H1 (cell line): ENCODE measurements at regions not wholly inside any gene's neighbourhood (a gene's known extent, or its start where the extent isn't known, plus 50 kb on each side); places are given as distances from the start of the nearest gene placed in this dataset.
A peak's percentile ranks its signal among the peaks of the same experiment; 100 is the strongest.

Experiments used
- CTCF ChIA-PET: fragments of 300-600 bp; sonication (Branson Sonifier 250); formaldehyde crosslinking; loops from one replicate; lab custom pipeline; 2021; ENCODE audit not compliant: partially characterized antibody; lab: Charles Lee
- POLR2A ChIA-PET: fragments of 300-600 bp; sonication (Branson Sonifier 250); formaldehyde crosslinking; loops from one replicate; lab custom pipeline; 2021; ENCODE audit warnings: inconsistent platforms; ENCODE audit not compliant: partially characterized antibody; lab: Charles Lee
- DNase-seq, 2 experiments: peaks; one replicate each; pipeline versions ENCODE4 v3.0.0 to v3.0.0-alpha.2; 2010 to 2022; ENCODE audit warnings: low spot score in 2 of 2, low read depth in 1 of 2, mixed read lengths in 1 of 2
- FAIRE-seq: peaks from 2 replicates; lab custom pipeline; 2011; peaks lifted over from hg19 to GRCh38; lab: Jason Lieb, UNC
- H2AFZ ChIP-seq: 2 replicates; pipeline ENCODE4 v1.8.1; 2012; ENCODE audit warnings: low read length, inconsistent platforms
- H2AK5ac ChIP-seq: 2 replicates; pipeline ENCODE4 v1.6.1; 2013; ENCODE audit warnings: low read depth, low read length
- H2BK120ac ChIP-seq: replicated peaks from 2 replicates; pipeline ENCODE3; 2013; ENCODE audit warnings: low read depth, low read length, inconsistent platforms
- H2BK12ac ChIP-seq: 2 replicates; pipeline ENCODE4 v1.6.1; 2013; ENCODE audit warnings: low read depth, low read length
- H2BK15ac ChIP-seq: 2 replicates; pipeline ENCODE4 v1.6.1; 2013; ENCODE audit warnings: low read length
- H2BK20ac ChIP-seq: 2 replicates; pipeline ENCODE4 v1.6.1; 2013; ENCODE audit warnings: low read length
- H2BK5ac ChIP-seq: 2 replicates; pipeline ENCODE4 v1.6.1; 2013; ENCODE audit warnings: low read depth, low read length
- H3K14ac ChIP-seq: 2 replicates; pipeline ENCODE4 v1.6.1; 2013; ENCODE audit warnings: inconsistent platforms; ENCODE audit not compliant: insufficient read length
- H3K18ac ChIP-seq: 2 replicates; pipeline ENCODE4 v1.6.1; 2013; ENCODE audit warnings: low read length; ENCODE audit errors: extremely low read depth
- H3K23ac ChIP-seq: 2 replicates; pipeline ENCODE4 v1.6.1; 2013; ENCODE audit warnings: inconsistent platforms; ENCODE audit not compliant: insufficient read length
- H3K23me2 ChIP-seq: 2 replicates; pipeline ENCODE4 v1.6.1; 2013; ENCODE audit warnings: low read depth, low read length
- H3K27ac ChIP-seq: 2 replicates; pipeline ENCODE4 v1.6.1; 2011; ENCODE audit warnings: low read depth, low read length, inconsistent platforms
- H3K27me3 ChIP-seq, 4 experiments: replicated peaks in 1 of 4; 1 replicate in 1 of 4; 2 replicates in 3 of 4; pipeline versions ENCODE4 v1.6.1 to v1.8.1; 2011 to 2013; ENCODE audit warnings: low read length in 3 of 4, mild to moderate bottlenecking in 3 of 4, inconsistent platforms in 2 of 4, mixed read lengths in 2 of 4, moderate library complexity in 1 of 4; ENCODE audit not compliant: control insufficient read depth in 3 of 4, insufficient read depth in 3 of 4; ENCODE audit errors: extremely low read depth in 1 of 4
- H3K36me3 ChIP-seq, 4 experiments: 2 replicates each; pipeline versions ENCODE4 v1.6.1 to v1.8.1; 2011 to 2013; ENCODE audit warnings: mild to moderate bottlenecking in 4 of 4, low read length in 3 of 4, moderate library complexity in 2 of 4, control low read depth in 1 of 4, inconsistent platforms in 1 of 4; ENCODE audit not compliant: insufficient read depth in 4 of 4, control insufficient read depth in 2 of 4
- H3K4ac ChIP-seq: replicated peaks from 2 replicates; pipeline ENCODE3; 2013; ENCODE audit warnings: low read length, low read depth, mixed read lengths, inconsistent platforms; ENCODE audit not compliant: insufficient read length
- H3K4me1 ChIP-seq, 4 experiments: replicated peaks in 1 of 4; 1 replicate in 1 of 4; 2 replicates in 3 of 4; pipeline versions ENCODE4 v1.6.1 to v1.8.1; 2011 to 2013; ENCODE audit warnings: low read length in 3 of 4, inconsistent platforms in 2 of 4, mixed read lengths in 1 of 4; ENCODE audit not compliant: insufficient read depth in 4 of 4, control insufficient read depth in 3 of 4
- H3K4me2 ChIP-seq, 2 experiments: 2 replicates each; pipeline versions ENCODE4 v1.6.1 to v1.8.1; 2011 to 2013; ENCODE audit warnings: low read depth in 2 of 2, low read length in 2 of 2, control low read depth in 1 of 2, inconsistent platforms in 1 of 2, mild to moderate bottlenecking in 1 of 2; ENCODE audit not compliant: insufficient read depth in 1 of 2
- H3K4me3 ChIP-seq, 4 experiments: fragments of 200-600, 300-600 bp in 1 of 4; sonication (generic), shearing (Covaris generic), sonication (Bioruptor Twin) in 1 of 4; 2 replicates each; pipeline versions ENCODE4 v1.5.1 to v1.8.1; 2011 to 2016; ENCODE audit warnings: low read length in 4 of 4, low read depth in 3 of 4, control low read depth in 2 of 4, inconsistent platforms in 2 of 4, mild to moderate bottlenecking in 2 of 4, mixed read lengths in 1 of 4, moderate library complexity in 1 of 4; ENCODE audit not compliant: insufficient read depth in 2 of 4; ENCODE audit errors: extremely low read depth in 1 of 4
- H3K56ac ChIP-seq: replicated peaks from 2 replicates; pipeline ENCODE3; 2013; ENCODE audit warnings: low read depth, mild to moderate bottlenecking, mixed read lengths, low read length, inconsistent platforms; ENCODE audit not compliant: insufficient read length
- H3K79me1 ChIP-seq: 2 replicates; pipeline ENCODE4 v1.6.1; 2013; ENCODE audit warnings: low read depth, low read length, control low read depth
- H3K79me2 ChIP-seq, 2 experiments: 2 replicates each; pipeline versions ENCODE4 v1.6.1 to v1.8.1; 2012 to 2013; ENCODE audit warnings: low read length in 2 of 2, mild to moderate bottlenecking in 2 of 2, inconsistent platforms in 1 of 2; ENCODE audit not compliant: insufficient read depth in 2 of 2, control insufficient read depth in 1 of 2
- H3K9ac ChIP-seq, 4 experiments: replicated peaks in 1 of 4; 1 replicate in 1 of 4; 2 replicates in 3 of 4; pipeline versions ENCODE4 v1.6.1 to v1.8.1; 2011 to 2013; ENCODE audit warnings: low read depth in 3 of 4, low read length in 3 of 4, control low read depth in 2 of 4, mild to moderate bottlenecking in 2 of 4, moderate library complexity in 2 of 4, inconsistent platforms in 1 of 4; ENCODE audit errors: extremely low read depth in 1 of 4
- H3K9me3 ChIP-seq, 2 experiments: 2 replicates each; pipeline versions ENCODE4 v1.6.1 to v1.8.1; 2012 to 2013; ENCODE audit warnings: mild to moderate bottlenecking in 2 of 2, moderate library complexity in 2 of 2, control low read depth in 1 of 2, inconsistent platforms in 1 of 2, low read depth in 1 of 2, low read length in 1 of 2, mixed read lengths in 1 of 2; ENCODE audit not compliant: insufficient read depth in 2 of 2
- H4K20me1 ChIP-seq, 2 experiments: replicated peaks in 1 of 2; 2 replicates each; pipeline versions ENCODE3 to v1.8.1; 2011 to 2013; ENCODE audit warnings: inconsistent platforms in 2 of 2, low read length in 2 of 2, mild to moderate bottlenecking in 1 of 2; ENCODE audit not compliant: insufficient read depth in 2 of 2, control insufficient read depth in 1 of 2
- H4K5ac ChIP-seq: 2 replicates; pipeline ENCODE4 v1.6.1; 2013; ENCODE audit warnings: low read length, low read depth, mixed read lengths, inconsistent platforms; ENCODE audit not compliant: insufficient read length
- H4K8ac ChIP-seq: 2 replicates; pipeline ENCODE4 v1.8.0; 2013; ENCODE audit warnings: mild to moderate bottlenecking, moderate library complexity, low read length, inconsistent platforms; ENCODE audit not compliant: insufficient read depth; ENCODE audit errors: extremely low read depth
- H4K91ac ChIP-seq: replicated peaks from 2 replicates; pipeline ENCODE3; 2013; ENCODE audit warnings: low read length, mixed read lengths, inconsistent platforms; ENCODE audit not compliant: insufficient read length
- BACH1 ChIP-seq: IDR thresholded peaks from 2 replicates; pipeline ENCODE4 v1.6.1; 2012; ENCODE audit warnings: low read length, improper control_type of control experiment
- EZH2 ChIP-seq: fragments of 200-600 bp; sonication (generic); IDR thresholded peaks from 2 replicates; pipeline ENCODE4 v1.7.1; 2012; ENCODE audit warnings: low read depth, mild to moderate bottlenecking, moderate library complexity, low read length, inconsistent platforms; ENCODE audit not compliant: severe bottlenecking
- RNF2 ChIP-seq: fragments of 200-900, 300-1000 bp; sonication (generic); IDR thresholded peaks from 2 replicates; pipeline ENCODE4 v1.7.1; 2016; ENCODE audit warnings: borderline replicate concordance, low read depth, mild to moderate bottlenecking, antibody characterized with exemption, low read length; ENCODE audit not compliant: poor library complexity, severe bottlenecking; ENCODE audit errors: missing control alignments
- TAF1 ChIP-seq: IDR thresholded peaks from 2 replicates; pipeline ENCODE4 v1.6.1; 2011; ENCODE audit warnings: mild to moderate bottlenecking, low read depth, low read length
- TAF7 ChIP-seq: optimal IDR thresholded peaks from 2 replicates; pipeline ENCODE3; 2011; ENCODE audit warnings: low read depth, mild to moderate bottlenecking, inconsistent platforms, low read length, moderate library complexity, borderline replicate concordance
- TEAD4 ChIP-seq: IDR thresholded peaks from 2 replicates; pipeline ENCODE4 v1.6.1; 2012; ENCODE audit warnings: low read depth, low read length, inconsistent platforms, mixed read lengths
- whole genome bisulfite sequencing, 2 experiments: shearing (Covaris generic) in 1 of 2; methylation state at CpG; one replicate each; pipeline versions ENCODE4 v1.1.6 to v1.1.7; 2013 to 2015; ENCODE audit warnings: low lambda C conversion rate in 2 of 2, mixed read lengths in 2 of 2, inconsistent platforms in 1 of 2, low coverage in 1 of 2, missing lambda C conversion rate in 1 of 2; ENCODE audit not compliant: insufficient replicate concordance in 2 of 2, insufficient coverage in 1 of 2, insufficient read length in 1 of 2; ENCODE audit errors: extremely low coverage in 1 of 2, missing lambda C conversion rate in 1 of 2; 5-methylcytosine and 5-hydroxymethylcytosine counted together

DNA sequence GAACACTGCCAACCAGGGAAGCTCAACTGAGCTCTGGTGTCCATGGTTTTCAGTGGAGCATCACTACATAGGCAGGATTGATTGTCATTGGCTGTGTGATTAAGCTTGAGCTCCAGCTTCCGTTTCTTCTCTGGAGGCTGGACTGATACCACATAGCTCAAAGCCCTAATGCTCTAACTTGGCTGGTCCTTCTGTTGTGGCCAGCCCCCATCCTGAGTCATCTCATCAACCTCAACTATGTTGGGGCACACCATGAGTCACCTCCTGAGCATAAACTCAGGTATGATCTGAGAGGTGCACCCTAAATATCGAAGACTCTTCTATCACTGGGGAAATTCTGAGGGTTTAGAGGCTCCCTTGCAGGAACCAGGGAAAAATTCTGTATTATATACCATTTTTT is 114.5 kb upstream of the INHBA start:
- Histone ChIP-seq H3K79me2 (no peaks in the 10 kb centered on the region), H3K4me3 (no peak overlapping the region), H3K4me2 (no peak overlapping the region), H4K8ac (no peak overlapping the region), H3K23ac (no peak overlapping the region), H2AK5ac (0 out of 2 replicates have a peak overlapping the region, but pooled peaks have one; percentile 10), H3K4me1 (peaks cover 3 to 6% (median 5%) of the 10 kb centered on the region in 4 experiments), H3K36me3 (no peaks in the 10 kb centered on the region), H2AFZ (no peak overlapping the region), H3K4ac (no peak overlapping the region), H4K5ac (no peak overlapping the region), H2BK15ac (no peak overlapping the region; the same call in 1 of the 2 replicates), H4K20me1 (no peaks in the 10 kb centered on the region), H3K9ac (no peak overlapping the region), H3K14ac (no peak overlapping the region)
- WGBS, 2 experiments: 90% methylated on average over 2 of the region's 2 CpGs; no CpG with 5 or more reads in 1 of the 2 experiments
- POLR2A ChIA-PET: no interaction called here
- DNase-seq (no peak), FAIRE-seq (no peak)
- TF ChIP-seq EZH2: no peak
- no peak for TF ChIP-seq BACH1
- TF ChIP-seq RNF2: no peak
- no peak for TF ChIP-seq TEAD4
- TF ChIP-seq TAF7: no peak
- no peak for TF ChIP-seq TAF1
- TF ChIP-seq, all 59 proteins: peak for 0
- H3K79me1 ChIP-seq: no peaks in the 10 kb centered on the region
- H3K27me3 ChIP-seq: no peaks in the 10 kb centered on the region
- no peak overlapping the region for H3K18ac ChIP-seq
- no peak overlapping the region for H3K56ac ChIP-seq
- CTCF ChIA-PET: interaction anchor here (1.0 kb wide), 1 partner anchor 11 kb away, joined by 3 read pairs; no protein-coding TSS in a partner anchor
- no peak overlapping the region for H4K91ac ChIP-seq
- H3K23me2 ChIP-seq: no peaks in the 10 kb centered on the region
- no peak overlapping the region for H2BK5ac ChIP-seq
- H3K27ac ChIP-seq: no peak overlapping the region
- H2BK12ac ChIP-seq: 0 out of 2 replicates have a peak overlapping the region, but pooled peaks have one; percentile 23
- H3K9me3 ChIP-seq: no peaks in the 10 kb centered on the region
- no peak overlapping the region for H2BK120ac ChIP-seq
- H2BK20ac ChIP-seq: no peak overlapping the region
